Embryonic facial prominence (tissue), 1 donor: ENCODE measurements at regions not wholly inside any gene's neighbourhood (a gene's known extent, or its start where the extent isn't known, plus 50 kb on each side); places are given as distances from the start of the nearest gene placed in this dataset.
"Not testable (repeated sequence)": the region's sequence is repeated elsewhere in the genome, so short reads cannot be mapped to it uniquely, and the experiment has no call there.

Experiments
- DNase-seq: peaks from one replicate; pipeline ENCODE4 v3.0.0-alpha.2; 2016; ENCODE audit errors: extremely low spot score

- DNase-seq: no peak
Observed at GRCh38 chr6:74507649-74508048, 698.2 kb downstream of the COL12A1 start.

GRCh38 chr6:74505391-74505790 lies 700.5 kb downstream of the COL12A1 start:
- DNase-seq: no peak

- DNase-seq: no peak
Observed at GRCh38 chr6:74504941-74505340, 700.9 kb downstream of the COL12A1 start.

GRCh38 chr6:74492587-74492986 lies 713.3 kb downstream of the COL12A1 start:
- no peak for DNase-seq

GRCh38 chr6:74491844-74492374 lies 713.9 kb downstream of the COL12A1 start:
- no peak for DNase-seq

- not testable (repeated sequence) for DNase-seq
Observed at GRCh38 chr6:74488726-74489125, 717.1 kb downstream of the COL12A1 start.

- no peak for DNase-seq
Observed at GRCh38 chr6:74482180-74482579, 723.7 kb downstream of the COL12A1 start.

GRCh38 chr6:74480561-74480960 lies 725.3 kb downstream of the COL12A1 start:
- DNase-seq: no peak

- DNase-seq: no peak
Observed at GRCh38 chr6:74479960-74480359, 725.9 kb downstream of the COL12A1 start.

GRCh38 chr6:74479420-74479819 lies 726.4 kb downstream of the COL12A1 start:
- DNase-seq: no peak

GRCh38 chr6:74474046-74474445 lies 731.8 kb downstream of the COL12A1 start:
- DNase-seq: not testable (repeated sequence)

- DNase-seq: not testable (repeated sequence)
Observed at GRCh38 chr6:74468552-74468951, 737.3 kb downstream of the COL12A1 start.

- no peak for DNase-seq
Observed at GRCh38 chr6:74467533-74468215, 738.2 kb downstream of the COL12A1 start.

- no peak for DNase-seq
Observed at GRCh38 chr6:74466572-74466971, 739.3 kb downstream of the COL12A1 start.

GRCh38 chr6:74459260-74459659 lies 746.6 kb downstream of the COL12A1 start:
- no peak for DNase-seq

- DNase-seq: no peak
Observed at GRCh38 chr6:74458536-74458935, 747.3 kb downstream of the COL12A1 start.

GRCh38 chr6:74455786-74456185 lies 750.1 kb downstream of the COL12A1 start:
- DNase-seq: no peak

GRCh38 chr6:74451953-74452352 lies 753.9 kb downstream of the COL12A1 start:
- no peak for DNase-seq

- no peak for DNase-seq
Observed at GRCh38 chr6:74448850-74449249, 752.8 kb downstream of the CD109 start.

- DNase-seq: no peak
Observed at GRCh38 chr6:74447013-74447412, 751.0 kb downstream of the CD109 start.

- DNase-seq: no peak
Observed at GRCh38 chr6:74439123-74439811, 743.3 kb downstream of the CD109 start.

- not testable (repeated sequence) for DNase-seq
Observed at GRCh38 chr6:74438395-74438794, 742.4 kb downstream of the CD109 start.

- no peak for DNase-seq
Observed at GRCh38 chr6:74434171-74434570, 738.2 kb downstream of the CD109 start.
